HG02870 (cell line): ENCODE measurements at regions not wholly inside any gene's neighbourhood (a gene's known extent, or its start where the extent isn't known, plus 50 kb on each side); places are given as distances from the start of the nearest gene placed in this dataset.
"Not testable (repeated sequence)": the region's sequence is repeated elsewhere in the genome, so short reads cannot be mapped to it uniquely, and the experiment has no call there.

Source experiments
- ATAC-seq: cut with Tn5 transposase; IDR thresholded peaks from one replicate; pipeline ENCODE4 v1.9.1; 2021; ENCODE audit warnings: mild to moderate bottlenecking, moderate library complexity; ENCODE audit not compliant: unreplicated experiment

GRCh38 chr7:119046068-119046467 is 821.6 kb downstream of the ANKRD7 start:
- ATAC-seq, result peak; percentile 44

- no peak for ATAC-seq
Observed at GRCh38 chr7:119065966-119066365, 841.5 kb downstream of the ANKRD7 start.

GRCh38 chr7:119086026-119086425 is 861.5 kb downstream of the ANKRD7 start:
- no peak for ATAC-seq

GRCh38 chr7:119090851-119091250 is 866.3 kb downstream of the ANKRD7 start:
- no peak for ATAC-seq

GRCh38 chr7:119096683-119097082 is 872.2 kb downstream of the ANKRD7 start:
- ATAC-seq, result no peak

- ATAC-seq, result not testable (repeated sequence)
Observed at GRCh38 chr7:119100611-119101258, 876.2 kb downstream of the ANKRD7 start.

- ATAC-seq, result no peak
Observed at GRCh38 chr7:119102291-119102690, 877.8 kb downstream of the ANKRD7 start.

- no peak for ATAC-seq
Observed at GRCh38 chr7:119105381-119105780, 880.9 kb downstream of the ANKRD7 start.

GRCh38 chr7:119123326-119123725 is 898.8 kb downstream of the ANKRD7 start:
- ATAC-seq, result no peak

- no peak for ATAC-seq
Observed at GRCh38 chr7:119127706-119128105, 903.2 kb downstream of the ANKRD7 start.

- ATAC-seq, result no peak
Observed at GRCh38 chr7:119132436-119132835, 907.9 kb downstream of the ANKRD7 start.

GRCh38 chr7:119167431-119167830 is 942.9 kb downstream of the ANKRD7 start:
- ATAC-seq, result no peak

- ATAC-seq, result no peak
Observed at GRCh38 chr7:119172043-119172442, 947.5 kb downstream of the ANKRD7 start.

- no peak for ATAC-seq
Observed at GRCh38 chr7:119175911-119176627, 951.6 kb downstream of the ANKRD7 start.

- no peak for ATAC-seq
Observed at GRCh38 chr7:119177863-119178262, 953.4 kb downstream of the ANKRD7 start.

- no peak for ATAC-seq
Observed at GRCh38 chr7:119184124-119184788, 959.8 kb downstream of the ANKRD7 start.

GRCh38 chr7:119196183-119196582 is 971.7 kb downstream of the ANKRD7 start:
- ATAC-seq, result no peak

GRCh38 chr7:119197172-119197876 is 972.8 kb downstream of the ANKRD7 start:
- no peak for ATAC-seq

GRCh38 chr7:119197877-119198527 is 973.5 kb downstream of the ANKRD7 start:
- peak; percentile 92 for ATAC-seq

- no peak for ATAC-seq
Observed at GRCh38 chr7:119219663-119220062, 995.2 kb downstream of the ANKRD7 start.

- ATAC-seq, result no peak
Observed at GRCh38 chr7:119223930-119224329, 999.4 kb downstream of the ANKRD7 start.
